22Rv1 (cell line): ENCODE measurements at regions not wholly inside any gene's neighbourhood (a gene's known extent, or its start where the extent isn't known, plus 50 kb on each side); places are given as distances from the start of the nearest gene placed in this dataset.
"Not testable (repeated sequence)": the region's sequence is repeated elsewhere in the genome, so short reads cannot be mapped to it uniquely, and the experiment has no call there.

Source experiments
- ZFX ChIP-seq: fragments of 450-650 bp; IDR thresholded peaks from 2 replicates; pipeline ENCODE4 v1.6.1; 2017; ENCODE audit warnings: antibody characterized with exemption, borderline replicate concordance
- TF ChIP-seq, protein P1 (sequence below): fragments of 450-650 bp; IDR thresholded peaks from 2 replicates; pipeline ENCODE4 v1.5.1; 2017; ENCODE audit warnings: mild to moderate bottlenecking

DNA sequence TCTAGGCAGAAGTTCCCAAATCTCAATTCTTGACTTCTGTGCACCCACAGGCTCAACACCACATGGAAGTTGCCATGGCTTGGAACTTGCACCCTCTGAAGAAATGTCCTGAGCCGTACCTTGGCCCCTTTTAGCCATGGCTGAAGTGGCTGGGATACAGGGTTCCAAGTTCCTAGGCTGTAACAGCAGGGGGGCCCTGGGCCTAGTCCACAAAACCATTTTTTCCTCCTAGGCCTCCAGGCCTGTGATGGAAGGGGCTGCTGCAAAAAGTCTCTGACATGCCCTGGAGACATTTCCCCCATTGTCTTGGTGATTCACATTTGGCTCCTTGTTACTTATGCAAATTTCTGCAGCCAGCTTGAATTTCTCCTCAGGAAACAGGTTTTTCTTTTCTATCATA is 122.4 kb upstream of the NECTIN3 start:
- TF ChIP-seq, protein P1, sequence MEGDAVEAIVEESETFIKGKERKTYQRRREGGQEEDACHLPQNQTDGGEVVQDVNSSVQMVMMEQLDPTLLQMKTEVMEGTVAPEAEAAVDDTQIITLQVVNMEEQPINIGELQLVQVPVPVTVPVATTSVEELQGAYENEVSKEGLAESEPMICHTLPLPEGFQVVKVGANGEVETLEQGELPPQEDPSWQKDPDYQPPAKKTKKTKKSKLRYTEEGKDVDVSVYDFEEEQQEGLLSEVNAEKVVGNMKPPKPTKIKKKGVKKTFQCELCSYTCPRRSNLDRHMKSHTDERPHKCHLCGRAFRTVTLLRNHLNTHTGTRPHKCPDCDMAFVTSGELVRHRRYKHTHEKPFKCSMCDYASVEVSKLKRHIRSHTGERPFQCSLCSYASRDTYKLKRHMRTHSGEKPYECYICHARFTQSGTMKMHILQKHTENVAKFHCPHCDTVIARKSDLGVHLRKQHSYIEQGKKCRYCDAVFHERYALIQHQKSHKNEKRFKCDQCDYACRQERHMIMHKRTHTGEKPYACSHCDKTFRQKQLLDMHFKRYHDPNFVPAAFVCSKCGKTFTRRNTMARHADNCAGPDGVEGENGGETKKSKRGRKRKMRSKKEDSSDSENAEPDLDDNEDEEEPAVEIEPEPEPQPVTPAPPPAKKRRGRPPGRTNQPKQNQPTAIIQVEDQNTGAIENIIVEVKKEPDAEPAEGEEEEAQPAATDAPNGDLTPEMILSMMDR = not testable (repeated sequence)
- not testable (repeated sequence) for TF ChIP-seq ZFX
